Left lung (tissue), 4 donors: ENCODE measurements at regions not wholly inside any gene's neighbourhood (a gene's known extent, or its start where the extent isn't known, plus 50 kb on each side); places are given as distances from the start of the nearest gene placed in this dataset.

ENCODE experiments used
- ATAC-seq: fragments of 200-7000 bp; cut with Tn5 transposase; one replicate; pipeline ENCODE4 v1.9.1; 2020; ENCODE audit warnings: moderate library complexity
- DNase-seq, 4 donors: peaks; one replicate each; pipeline ENCODE4 v3.0.0-alpha.2; 2013 to 2020
- H3K27ac ChIP-seq, 2 donors: fragments of 200-600 bp; sonication (generic) in 1 of 2; one replicate each; pipeline versions ENCODE4 v1.5.0 to v1.8.0; 2020 to 2021
- H3K27me3 ChIP-seq, 2 donors: fragments of 200-600 bp; sonication (generic) in 1 of 2; one replicate each; pipeline versions ENCODE4 v1.5.0 to v1.8.0; 2020 to 2021
- H3K36me3 ChIP-seq, 2 donors: fragments of 200-600 bp; sonication (generic) in 1 of 2; one replicate each; pipeline versions ENCODE4 v1.5.0 to v1.8.0; 2020 to 2021
- H3K4me1 ChIP-seq, 2 donors: fragments of 200-600 bp; one replicate each; pipeline ENCODE4 v1.8.0; 2021
- H3K4me3 ChIP-seq, 2 donors: fragments of 200-600 bp; sonication (generic) in 1 of 2; one replicate each; pipeline versions ENCODE4 v1.5.0 to v1.8.0; 2020 to 2021; ENCODE audit warnings: mild to moderate bottlenecking in 1 of 2
- H3K9me3 ChIP-seq, 2 donors: fragments of 200-600 bp; sonication (generic) in 1 of 2; one replicate each; pipeline versions ENCODE4 v1.5.0 to v1.8.0; 2020 to 2021
- intact Hi-C, 2 donors: fragments of 100-400 bp; cut with DNase I; formaldehyde crosslinking; loops; one replicate each; pipeline versions ENCODE4 v1.11.2 to v1.14.2; 2022
- TF ChIP-seq, protein P1 (sequence below), 2 donors: fragments of 200-600 bp; sonication (generic) in 1 of 2; IDR thresholded peaks; one replicate each; pipeline versions ENCODE4 v1.5.0 to v1.8.0; 2021; ENCODE audit warnings: antibody characterized with exemption in 2 of 2
- donor health status: DM: no; HTN: yes; CAD: no.
- donor health status: DM: no; HTN: no; CAD: no.

- no peak for ATAC-seq
- H3K4me1 ChIP-seq, result no peaks in the 10 kb centered on the region
- intact Hi-C loops, result no loop called here
- H3K9me3 ChIP-seq, result peaks cover 0 to 5% of the 10 kb centered on the region in 2 donors
- H3K27me3 ChIP-seq, result no peaks in the 10 kb centered on the region
- TF ChIP-seq, protein P1, sequence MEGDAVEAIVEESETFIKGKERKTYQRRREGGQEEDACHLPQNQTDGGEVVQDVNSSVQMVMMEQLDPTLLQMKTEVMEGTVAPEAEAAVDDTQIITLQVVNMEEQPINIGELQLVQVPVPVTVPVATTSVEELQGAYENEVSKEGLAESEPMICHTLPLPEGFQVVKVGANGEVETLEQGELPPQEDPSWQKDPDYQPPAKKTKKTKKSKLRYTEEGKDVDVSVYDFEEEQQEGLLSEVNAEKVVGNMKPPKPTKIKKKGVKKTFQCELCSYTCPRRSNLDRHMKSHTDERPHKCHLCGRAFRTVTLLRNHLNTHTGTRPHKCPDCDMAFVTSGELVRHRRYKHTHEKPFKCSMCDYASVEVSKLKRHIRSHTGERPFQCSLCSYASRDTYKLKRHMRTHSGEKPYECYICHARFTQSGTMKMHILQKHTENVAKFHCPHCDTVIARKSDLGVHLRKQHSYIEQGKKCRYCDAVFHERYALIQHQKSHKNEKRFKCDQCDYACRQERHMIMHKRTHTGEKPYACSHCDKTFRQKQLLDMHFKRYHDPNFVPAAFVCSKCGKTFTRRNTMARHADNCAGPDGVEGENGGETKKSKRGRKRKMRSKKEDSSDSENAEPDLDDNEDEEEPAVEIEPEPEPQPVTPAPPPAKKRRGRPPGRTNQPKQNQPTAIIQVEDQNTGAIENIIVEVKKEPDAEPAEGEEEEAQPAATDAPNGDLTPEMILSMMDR (IDR thresholded peaks at IDR 0.05), result no peak
- no peak for DNase-seq
- no peak overlapping the region for H3K27ac ChIP-seq
- no peaks in the 10 kb centered on the region for H3K36me3 ChIP-seq
- H3K4me3 ChIP-seq, result no peak overlapping the region
Measured at GRCh38 chr11:109071262-109071661, 350.7 kb upstream of the C11orf87 start.

- no peak overlapping the region for H3K27ac ChIP-seq
- intact Hi-C loops, result no loop called here
- H3K4me1 ChIP-seq, result no peaks in the 10 kb centered on the region
- H3K9me3 ChIP-seq, result peaks cover 0 to 5% of the 10 kb centered on the region in 2 donors
- no peak overlapping the region for H3K4me3 ChIP-seq
- ATAC-seq (no peak), DNase-seq (no peak)
- no peaks in the 10 kb centered on the region for H3K27me3 ChIP-seq
- TF ChIP-seq, protein P1 (IDR thresholded peaks at IDR 0.05), result no peak
- no peaks in the 10 kb centered on the region for H3K36me3 ChIP-seq
Measured at GRCh38 chr11:109071712-109072524, 350.1 kb upstream of the C11orf87 start.

- Histone ChIP-seq H3K27ac (no peak overlapping the region), H3K4me1 (no peaks in the 10 kb centered on the region), H3K4me3 (no peak overlapping the region), H3K36me3 (no peaks in the 10 kb centered on the region), H3K9me3 (peaks cover 0 to 5% of the 10 kb centered on the region in 2 donors), H3K27me3 (no peaks in the 10 kb centered on the region)
- TF ChIP-seq, protein P1 (IDR thresholded peaks at IDR 0.05), result no peak
- intact Hi-C loops, result no loop called here
- no peak for ATAC-seq
- no peak for DNase-seq
Measured at GRCh38 chr11:109073032-109073822, 348.8 kb upstream of the C11orf87 start.

GRCh38 chr11:109075976-109076375 lies 346.0 kb upstream of the C11orf87 start:
- no peaks in the 10 kb centered on the region for H3K27me3 ChIP-seq
- DNase-seq (no peak), ATAC-seq (no peak)
- no peak overlapping the region for H3K27ac ChIP-seq
- intact Hi-C loops, result no loop called here
- no peak overlapping the region for H3K4me3 ChIP-seq
- H3K36me3 ChIP-seq, result no peaks in the 10 kb centered on the region
- TF ChIP-seq, protein P1 (IDR thresholded peaks at IDR 0.05), result no peak
- no peaks in the 10 kb centered on the region for H3K4me1 ChIP-seq
- H3K9me3 ChIP-seq, result no peaks in the 10 kb centered on the region

DNA sequence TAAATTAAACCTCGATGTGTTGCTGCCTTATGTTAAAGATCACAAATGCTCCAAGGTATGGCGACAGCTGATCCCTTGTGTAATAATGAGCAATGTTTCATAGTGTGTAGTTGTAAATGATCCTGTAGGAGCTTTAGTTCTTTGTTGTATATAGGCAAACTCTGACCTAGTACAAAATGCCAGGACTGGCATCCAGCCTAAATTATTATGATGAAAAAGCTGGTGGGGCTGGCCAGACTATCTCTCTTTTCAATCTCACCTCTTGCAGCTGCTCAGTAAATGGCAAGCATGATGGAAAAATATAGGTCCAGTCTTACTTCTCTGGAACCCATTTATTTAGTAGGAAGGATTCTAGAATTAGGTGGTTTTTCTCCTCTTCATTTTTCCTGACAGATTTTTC lies 345.1 kb upstream of the C11orf87 start:
- Histone ChIP-seq H3K27ac (no peak overlapping the region), H3K27me3 (no peaks in the 10 kb centered on the region), H3K4me1 (no peaks in the 10 kb centered on the region), H3K4me3 (no peak overlapping the region), H3K9me3 (no peaks in the 10 kb centered on the region), H3K36me3 (no peaks in the 10 kb centered on the region)
- TF ChIP-seq, protein P1 (IDR thresholded peaks at IDR 0.05), result no peak
- intact Hi-C loops, result no loop called here
- ATAC-seq (no peak), DNase-seq (no peak)
